ENCODE measurements at regions not wholly inside any gene's neighbourhood (a gene's known extent, or its start where the extent isn't known, plus 50 kb on each side); places are given as distances from the start of the nearest gene placed in this dataset.
A peak's percentile ranks its signal among the peaks of the same experiment; 100 is the strongest.
"Not testable (repeated sequence)": the region's sequence is repeated elsewhere in the genome, so short reads cannot be mapped to it uniquely, and the experiment has no call there.

DNA sequence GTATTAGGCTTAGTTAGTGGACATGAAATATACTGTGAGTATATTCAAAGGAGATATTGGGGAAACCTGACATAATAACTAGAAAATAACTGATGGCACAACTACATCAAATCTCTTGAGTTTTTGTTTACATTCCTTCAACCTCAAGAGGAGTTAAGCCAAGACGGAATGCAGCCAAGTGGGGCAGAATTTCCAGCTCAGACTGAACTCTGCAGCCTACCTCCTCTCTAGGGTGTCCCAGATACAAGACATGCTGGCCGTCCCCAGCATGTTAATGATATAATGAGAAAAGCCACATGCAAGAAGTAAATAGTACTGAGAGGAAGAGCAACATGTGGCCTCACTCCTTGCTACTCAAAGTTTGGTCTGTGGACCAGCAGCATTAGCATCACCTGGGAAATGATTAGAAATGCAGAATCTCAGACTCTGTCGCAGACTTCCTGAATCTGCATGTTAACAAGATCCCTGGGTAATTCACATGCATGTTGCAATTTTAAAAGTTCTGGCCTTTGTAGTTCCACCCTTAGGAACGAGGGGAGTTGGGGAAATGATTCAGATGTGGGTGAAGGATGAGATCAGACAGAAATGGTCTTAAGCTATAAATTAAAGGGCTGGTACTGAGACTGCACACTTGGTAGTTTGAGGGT is 118.4 kb upstream of the CACUL1 start:
- no peak for DNase-seq

DNA sequence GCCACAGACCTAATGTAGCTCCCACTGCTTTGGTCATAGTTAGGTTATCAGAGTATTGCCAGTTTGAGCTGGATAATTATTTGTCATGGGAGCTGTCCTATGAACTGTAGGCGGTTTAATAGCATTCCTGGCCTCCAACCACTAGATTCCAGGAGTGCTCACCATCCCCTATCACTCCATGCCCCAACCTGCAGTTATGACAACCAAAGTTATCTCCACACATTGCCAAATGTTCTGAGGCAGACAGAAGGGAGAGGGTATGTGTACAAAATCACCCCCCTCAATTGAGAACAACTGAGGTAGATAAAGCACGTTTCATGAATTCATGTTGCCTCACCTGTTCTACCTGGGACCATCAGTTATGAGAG is 119.0 kb upstream of the CACUL1 start:
- no peak for DNase-seq

DNA sequence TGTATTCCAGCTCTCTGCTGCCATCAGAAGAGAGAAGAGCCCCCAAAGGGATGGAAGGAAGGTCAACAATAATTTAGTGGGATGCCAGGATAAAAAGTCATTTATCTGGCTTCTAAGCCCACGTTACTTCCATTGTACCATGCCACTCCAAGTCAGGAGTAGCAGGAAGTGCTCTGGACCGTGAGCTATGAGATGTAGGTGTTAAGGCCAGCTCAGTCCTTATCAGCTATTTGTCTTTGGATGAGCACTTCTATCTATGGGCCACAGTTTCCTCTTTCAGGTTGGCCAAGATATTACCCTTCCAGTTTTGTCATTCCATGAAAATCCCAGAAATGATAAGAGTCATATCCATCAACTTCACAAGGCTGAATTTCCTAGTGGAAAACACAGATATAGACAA is 119.4 kb upstream of the CACUL1 start:
- no peak for DNase-seq

DNA sequence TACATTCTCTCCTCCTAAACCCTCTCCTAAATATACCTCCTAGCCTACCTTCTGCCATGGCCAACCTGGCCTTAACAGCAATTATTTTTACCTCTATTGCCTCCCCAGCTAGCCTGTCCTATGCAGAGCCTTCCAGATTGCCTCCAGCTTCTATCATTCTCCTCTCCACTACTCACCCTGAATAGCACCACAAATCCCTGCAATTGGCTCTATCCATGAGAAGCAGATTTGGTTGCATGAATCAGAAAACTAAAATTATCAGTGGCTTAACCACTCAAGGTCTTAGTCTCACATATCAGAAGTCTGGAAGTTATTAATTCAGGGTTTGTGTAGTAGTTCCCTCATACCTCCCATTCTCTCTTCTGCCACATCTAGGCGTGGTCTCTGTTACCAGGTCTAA is 120.3 kb upstream of the CACUL1 start:
- no peak for DNase-seq

DNA sequence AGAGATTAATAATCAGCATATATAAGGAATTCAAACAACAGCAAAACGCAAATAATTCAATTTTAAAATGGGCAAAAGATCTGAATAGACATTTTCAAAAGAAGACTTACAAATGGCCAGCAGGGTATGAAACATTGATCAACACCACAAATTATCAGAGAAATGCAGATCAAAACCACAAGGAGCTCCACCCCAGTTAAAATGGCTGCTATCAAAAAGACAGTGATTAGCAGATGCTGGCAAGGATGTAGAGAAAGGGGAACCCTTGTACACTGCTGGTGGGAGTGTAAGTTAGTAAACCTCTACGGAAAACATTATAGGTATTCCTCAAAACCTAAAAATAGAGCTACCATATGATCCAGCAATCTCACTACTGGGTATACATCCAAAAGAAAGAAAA is 128.0 kb upstream of the CACUL1 start:
- DNase-seq: no peak

DNA sequence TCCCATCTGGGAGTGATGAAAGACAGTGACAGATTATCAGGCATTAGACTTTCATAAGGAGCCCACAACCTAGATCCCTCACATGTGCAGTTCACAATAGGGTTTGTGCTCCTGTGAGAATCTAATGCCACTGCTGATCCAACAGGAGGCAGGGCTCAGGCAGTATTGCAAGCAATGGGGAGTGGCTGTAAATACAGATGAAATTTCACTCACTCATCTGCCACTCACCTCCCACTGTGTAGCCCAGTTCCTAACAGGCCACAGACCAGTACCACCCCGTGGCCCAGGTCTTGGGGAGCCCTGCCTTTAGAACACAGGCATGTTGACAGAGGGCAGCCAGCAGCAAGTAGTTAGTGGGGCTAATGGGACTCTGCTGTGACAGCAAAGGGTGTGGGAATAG is 137.3 kb upstream of the NANOS1 start:
- DNase-seq: no peak

DNA sequence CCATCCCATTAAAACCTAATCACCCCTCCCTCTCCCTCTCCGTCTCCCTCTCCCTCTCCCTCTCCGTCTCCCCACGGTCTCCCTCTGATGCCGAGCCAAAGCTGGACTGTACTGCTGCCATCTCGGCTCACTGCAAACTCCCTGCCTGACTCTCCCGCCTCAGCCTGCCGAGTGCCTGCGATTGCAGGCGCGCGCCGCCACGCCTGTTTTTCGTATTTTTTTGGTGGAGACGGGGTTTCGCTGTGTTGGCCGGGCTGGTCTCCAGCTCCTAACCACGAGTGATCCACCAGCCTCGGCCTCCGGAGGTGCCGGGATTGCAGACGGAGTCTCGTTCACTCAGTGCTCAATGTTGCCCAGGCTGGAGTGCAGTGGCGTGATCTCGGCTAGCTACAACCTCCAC is 134.6 kb upstream of the NANOS1 start:
- DNase-seq: not testable (repeated sequence)

DNA sequence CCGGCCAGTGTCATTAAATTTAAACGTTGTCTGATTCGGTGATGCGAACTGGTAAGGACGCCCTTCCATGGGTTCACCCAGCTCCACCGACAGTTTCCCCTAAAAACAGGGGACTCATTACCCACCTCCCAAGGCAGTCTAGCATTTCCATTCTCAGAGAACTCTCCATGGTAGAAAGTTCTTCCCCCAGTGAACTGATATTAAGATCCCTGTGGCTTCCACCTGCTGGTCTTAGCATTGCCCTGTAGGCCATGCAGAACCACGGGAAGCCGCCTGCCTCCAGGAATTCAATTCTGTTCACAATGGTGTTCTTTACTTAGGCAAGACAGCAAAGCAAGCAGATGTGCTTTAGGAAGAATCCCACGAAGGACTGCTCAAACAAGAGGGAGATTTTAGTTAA is 128.9 kb upstream of the NANOS1 start:
- no peak for DNase-seq

DNA sequence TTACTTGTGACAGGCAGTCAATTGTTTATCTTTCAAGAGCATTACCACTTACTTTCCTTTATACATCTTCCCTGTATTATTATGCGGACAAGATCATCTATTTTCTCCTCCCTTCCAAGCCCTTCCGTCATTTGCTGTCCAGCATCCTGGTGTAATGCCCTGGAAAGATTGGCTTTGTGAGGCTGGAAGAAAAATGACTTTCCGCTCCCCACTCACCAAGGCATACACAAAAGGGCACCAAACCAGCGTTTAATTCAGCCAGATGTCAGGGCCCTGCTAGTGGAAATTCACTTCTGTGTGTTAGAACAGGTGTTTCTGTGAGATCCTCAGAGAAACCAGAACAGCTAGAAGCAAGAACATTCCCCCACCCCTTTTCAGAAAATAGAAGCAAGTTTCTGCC is 128.1 kb upstream of the NANOS1 start:
- DNase-seq: no peak

DNA sequence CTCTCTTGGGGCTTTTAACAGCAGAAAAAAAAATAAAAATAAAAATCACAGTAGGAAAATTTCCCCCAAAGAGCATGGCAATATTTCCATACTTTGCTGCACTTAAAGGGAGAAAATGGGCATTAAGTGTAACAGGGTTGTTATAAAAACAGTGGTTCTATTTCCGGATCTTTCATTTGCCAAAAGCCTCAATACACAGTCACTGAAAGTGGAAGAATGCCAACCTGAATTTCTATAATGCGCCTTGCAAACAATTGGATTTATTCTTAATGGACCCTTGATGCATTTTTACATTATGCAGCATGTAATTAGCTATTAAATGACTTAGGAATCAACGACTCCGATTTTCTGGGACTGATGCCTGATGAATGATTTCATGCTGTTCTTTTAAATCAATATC is 127.6 kb upstream of the NANOS1 start:
- no peak for DNase-seq

DNA sequence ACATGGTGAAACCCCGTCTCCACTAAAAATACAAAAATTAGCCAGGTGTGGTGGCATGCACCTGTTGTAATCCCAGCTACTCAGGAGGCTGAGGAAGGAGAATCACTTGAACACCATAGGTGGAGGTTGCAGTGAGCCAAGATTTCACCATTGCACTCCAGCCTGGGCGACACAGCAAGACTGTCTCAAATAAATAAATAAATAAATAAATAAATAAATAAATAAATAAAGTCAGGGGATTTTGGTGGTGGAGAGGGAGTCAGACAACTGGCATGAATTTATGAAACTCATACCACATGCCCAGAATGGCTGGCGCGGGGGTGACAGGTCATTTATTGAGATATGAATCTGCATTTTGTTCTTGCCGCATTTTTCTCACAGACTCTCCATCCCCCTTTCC is 126.9 kb upstream of the NANOS1 start:
- DNase-seq: not testable (repeated sequence)

DNA sequence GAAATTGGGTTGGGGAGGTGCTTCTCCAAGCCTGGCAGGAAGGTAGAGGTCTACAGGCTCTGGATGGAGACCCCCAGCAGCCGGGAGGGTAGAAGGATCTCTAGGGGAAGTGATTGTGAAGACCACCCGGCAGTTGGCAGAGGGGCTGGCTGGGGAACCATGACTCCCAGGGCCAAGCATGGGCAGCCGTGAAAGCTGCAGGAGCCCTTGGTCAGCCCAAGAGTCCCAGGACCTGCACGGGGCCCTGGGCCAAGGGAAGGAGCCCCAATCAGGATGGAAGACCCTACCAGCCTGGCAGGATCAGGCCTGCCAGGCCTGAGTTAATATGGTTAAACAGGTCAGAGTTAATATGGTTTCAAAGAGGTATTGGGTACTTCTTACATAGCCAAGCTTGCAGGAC is 126.3 kb upstream of the NANOS1 start:
- no peak for DNase-seq

DNA sequence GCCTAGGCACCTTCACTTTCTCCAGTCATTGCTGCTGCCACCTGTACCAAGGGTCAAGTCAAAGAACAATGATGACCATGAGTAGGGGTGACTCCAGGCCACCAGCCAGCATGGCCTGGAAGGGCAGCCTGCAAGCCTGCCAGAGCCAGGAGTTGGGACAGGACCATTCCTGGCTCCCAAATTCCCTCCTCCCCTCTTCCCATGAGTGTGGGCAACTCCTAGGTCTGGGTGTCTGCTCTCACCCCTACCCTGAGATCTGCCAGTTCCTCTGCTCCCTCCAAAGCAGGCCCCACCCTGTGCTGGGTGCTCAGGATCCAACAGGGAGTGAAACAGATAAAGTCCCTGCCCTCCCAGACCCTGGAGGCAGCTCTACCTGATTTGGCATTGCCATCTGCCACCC is 125.8 kb upstream of the NANOS1 start:
- no peak for DNase-seq

DNA sequence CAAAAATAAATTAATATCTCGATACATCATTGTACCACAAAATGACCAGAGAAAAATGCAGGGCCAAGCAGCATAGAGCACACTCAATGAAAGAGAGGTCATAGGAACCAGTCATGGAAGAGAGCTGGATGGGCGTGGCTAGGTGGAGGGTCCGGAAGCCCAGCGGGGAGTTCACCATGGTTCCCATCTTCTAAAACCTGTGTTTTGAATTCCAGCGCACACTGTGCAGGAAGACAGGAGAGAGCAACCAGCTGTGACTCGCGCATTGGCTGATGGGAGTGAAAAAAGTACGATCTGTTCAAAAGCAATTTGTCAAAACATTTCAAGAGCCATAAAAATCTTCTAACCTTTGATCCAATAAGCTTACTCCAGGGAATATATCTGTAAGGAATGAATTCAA is 125.2 kb upstream of the NANOS1 start:
- DNase-seq: no peak

DNA sequence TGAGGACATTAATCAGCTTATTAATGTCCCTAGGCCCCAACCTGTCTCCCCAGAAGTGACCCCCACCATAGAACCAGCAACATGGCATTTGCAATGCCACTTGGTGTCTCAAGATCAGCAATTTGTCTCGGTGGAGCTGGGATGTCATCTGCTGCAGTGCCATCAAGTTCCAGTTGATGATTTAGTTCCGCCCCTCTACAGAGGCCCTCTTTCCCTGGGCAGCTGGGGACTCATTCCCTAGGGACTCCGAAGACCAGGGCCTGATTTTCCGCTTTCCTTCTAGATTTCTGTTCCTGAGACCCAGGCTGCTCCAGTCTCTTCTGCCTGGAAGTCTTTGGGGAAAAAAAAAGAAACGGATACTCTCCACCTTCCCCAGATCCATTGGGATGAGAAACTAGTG is 122.5 kb upstream of the NANOS1 start:
- DNase-seq: no peak

DNA sequence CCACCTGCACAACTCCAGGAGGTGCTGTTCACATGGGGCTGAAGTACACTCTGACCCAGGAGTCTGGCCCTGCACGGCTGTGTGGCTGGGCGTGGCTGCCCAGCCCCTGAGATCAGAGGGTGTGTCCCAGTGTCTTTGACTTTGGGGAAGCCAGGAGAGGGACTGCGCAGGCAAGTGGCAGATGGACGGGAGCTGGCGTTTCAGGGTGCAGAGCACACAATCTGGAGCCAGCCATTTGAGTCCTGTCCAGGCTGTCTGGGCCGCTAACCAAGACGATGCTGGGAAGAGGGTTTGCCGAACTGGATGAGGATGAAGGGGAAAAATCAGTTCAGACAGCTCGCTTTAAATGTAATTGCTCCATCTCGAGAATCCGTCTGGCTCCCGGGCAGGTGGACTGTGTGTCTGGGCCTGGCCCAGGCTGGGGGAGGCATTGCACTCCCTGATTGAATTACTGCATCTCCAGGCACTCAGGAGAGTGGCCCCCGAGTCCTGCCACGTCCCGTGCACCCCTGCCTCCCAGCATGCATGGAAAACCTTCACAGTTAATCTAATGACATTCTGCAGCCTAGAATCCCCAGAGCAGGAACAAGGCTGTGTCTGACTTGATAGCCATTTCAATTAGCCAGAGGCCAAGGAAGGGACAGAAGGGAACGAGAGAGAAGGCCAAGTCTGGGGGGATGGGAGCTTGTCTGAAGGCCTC is 120.8 kb upstream of the NANOS1 start:
- DNase-seq: no peak

DNA sequence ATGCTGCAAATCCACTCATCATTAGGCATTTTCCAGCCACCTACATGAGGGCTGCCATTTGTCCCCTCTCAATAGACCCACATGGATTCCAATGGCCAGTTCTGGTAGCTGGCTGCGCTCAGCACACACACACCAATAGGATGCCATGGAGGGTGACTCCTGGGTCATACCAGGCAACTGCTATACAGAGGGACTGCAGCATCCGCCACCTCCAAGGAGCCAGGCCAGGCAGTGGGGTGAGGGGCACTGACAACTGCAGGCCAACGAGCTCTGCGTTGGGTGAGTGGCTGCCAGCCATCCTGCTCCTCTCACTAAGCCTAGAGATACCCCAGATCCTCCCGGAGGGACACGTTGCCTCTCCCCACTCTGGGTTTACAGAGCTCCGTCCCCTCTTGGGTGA is 118.8 kb upstream of the NANOS1 start:
- DNase-seq: no peak

DNA sequence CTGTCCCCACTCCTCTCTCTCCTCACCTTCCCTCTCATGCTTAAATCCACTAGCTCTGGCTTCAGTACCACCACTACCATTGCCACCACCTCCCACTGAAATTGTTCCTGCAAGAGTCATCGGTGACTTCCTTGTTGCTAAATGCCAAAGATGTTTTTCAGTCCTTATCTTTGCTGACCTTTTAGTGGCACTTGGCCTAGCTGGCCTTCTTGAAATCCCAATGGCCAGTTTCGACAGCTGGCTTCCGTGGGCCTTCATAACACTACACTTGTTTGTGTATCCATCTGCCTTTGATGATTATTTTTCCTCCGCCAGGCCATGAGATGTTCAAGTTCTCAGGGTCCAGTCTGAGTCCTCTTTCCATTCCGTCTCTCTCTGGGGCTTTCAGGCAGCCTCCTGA is 118.2 kb upstream of the NANOS1 start:
- DNase-seq: peak; percentile 10 to 71

DNA sequence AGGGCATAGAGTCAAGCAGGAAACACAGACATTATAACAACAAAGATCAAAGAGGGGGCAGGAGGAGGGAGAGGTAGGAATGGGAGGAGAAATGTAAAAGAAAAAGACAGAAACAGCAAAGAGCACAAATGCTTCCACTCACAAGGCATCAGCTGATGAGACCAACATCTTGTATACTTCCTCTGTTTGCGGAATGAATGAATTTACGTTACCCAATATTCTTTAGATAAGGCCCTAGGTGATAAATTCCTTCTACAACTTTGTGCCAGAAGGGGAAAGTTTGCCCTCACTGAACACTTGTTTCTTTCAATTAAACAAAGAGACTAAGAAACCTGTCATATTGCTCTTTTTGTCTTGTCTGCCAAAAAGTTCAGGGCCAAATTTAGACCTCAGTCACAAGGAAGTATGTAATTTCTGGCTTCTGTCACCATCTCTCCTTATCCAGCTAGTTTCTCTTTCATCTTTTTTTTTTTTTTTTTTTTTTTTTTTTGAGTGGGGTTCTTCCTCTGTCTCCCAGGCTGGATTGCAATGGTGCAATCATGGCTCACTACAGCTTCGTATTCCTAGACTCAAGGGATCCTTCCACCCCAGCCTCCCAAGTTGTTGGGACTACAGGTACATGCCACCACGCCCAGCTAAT is 116.4 kb upstream of the NANOS1 start:
- DNase-seq: no peak

DNA sequence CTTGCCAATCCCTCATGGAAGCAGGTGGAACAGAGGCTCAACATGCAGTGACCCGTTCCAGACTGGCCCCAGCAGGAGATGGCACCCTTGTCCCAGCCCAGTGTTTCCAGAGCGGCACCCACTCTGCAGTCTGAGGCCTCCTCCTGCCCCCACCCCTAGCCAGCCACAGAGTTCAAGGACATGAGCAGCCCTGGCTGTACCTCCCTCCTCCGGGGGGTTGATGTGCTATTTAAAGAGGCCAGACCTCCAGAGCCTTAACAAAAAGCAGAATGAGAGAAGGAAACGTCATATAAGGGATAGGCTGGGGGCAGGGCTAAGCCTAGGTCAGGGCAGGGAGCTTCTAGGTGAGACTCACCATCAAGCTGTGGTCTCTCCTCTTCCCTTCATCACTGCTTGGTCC is 115.7 kb upstream of the NANOS1 start:
- no peak for DNase-seq

DNA sequence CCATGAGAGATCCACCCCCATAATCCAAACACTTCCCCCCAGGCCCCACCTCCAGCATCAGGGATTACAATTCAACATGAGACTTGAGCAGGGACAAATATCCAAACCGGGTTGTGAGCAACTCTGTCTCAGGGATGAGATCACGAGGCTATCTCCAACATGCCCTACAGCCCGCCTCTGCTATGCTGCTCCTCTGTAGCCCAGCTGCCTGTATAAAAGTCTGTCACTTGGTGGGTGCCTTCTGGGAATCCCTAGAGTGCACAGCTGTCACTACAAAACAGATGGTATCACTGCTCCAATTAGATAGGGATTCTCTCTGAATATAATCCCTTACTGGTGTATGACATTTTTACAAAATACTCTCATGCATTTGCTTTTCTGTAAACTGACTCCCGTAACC is 114.9 kb upstream of the NANOS1 start:
- no peak for DNase-seq

DNA sequence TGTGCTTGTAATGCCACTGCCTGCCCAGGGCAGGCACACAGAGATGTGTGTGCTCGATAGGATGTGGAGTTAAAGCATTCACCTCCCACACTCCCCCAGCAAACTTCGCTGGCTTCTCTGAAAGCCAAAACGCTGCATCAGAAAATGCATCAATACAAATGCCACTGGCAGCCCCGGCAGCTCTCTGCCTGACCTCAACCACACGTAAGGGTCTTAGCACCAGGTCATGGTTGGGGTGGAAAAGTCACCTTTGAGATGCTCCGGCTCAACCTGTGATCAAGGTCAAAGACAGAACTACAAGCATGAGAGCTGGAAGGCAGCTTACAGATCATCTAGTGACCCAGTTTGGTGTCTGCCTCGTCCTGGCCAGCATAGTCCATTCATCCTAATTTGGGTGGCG is 114.4 kb upstream of the NANOS1 start:
- DNase-seq: no peak

DNA sequence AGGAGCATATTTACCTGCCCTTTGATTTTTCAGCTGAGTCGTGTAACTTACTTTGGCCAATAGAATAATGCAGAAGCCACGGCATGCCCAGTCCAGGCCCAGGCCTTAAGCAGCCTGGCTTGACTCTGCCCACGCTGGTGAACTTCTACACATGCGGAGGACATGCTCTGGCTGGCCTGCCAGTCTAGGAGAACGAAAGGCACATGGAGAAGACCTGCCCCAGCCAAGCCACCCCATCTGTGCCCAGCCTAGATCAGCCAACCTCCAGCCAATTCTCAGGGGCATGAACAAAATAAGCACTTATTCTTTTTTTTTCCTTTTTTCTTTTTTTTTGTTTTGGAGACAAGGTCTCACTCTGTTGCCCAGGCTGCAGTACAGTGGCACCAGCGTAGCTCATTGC is 112.7 kb upstream of the NANOS1 start:
- DNase-seq: no peak

DNA sequence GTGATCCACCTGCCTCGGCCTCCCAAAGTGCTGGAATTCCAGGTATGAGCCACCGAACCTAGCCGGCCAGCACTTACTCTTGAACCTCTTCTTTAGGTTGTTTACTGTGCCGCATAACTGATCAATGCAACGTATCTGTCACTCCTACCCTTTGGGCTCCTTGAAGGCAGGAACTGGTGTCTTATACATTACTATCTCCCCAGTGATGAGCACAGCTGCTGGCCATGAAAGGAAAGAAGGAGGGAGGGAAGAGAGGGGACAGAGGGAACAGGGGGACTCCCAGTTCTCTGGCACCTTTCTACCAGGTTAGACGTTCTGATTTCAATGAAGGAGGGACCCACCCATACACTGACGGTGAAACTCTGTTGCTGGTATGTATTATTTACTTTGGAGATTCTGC is 111.8 kb upstream of the NANOS1 start:
- DNase-seq: no peak

DNA sequence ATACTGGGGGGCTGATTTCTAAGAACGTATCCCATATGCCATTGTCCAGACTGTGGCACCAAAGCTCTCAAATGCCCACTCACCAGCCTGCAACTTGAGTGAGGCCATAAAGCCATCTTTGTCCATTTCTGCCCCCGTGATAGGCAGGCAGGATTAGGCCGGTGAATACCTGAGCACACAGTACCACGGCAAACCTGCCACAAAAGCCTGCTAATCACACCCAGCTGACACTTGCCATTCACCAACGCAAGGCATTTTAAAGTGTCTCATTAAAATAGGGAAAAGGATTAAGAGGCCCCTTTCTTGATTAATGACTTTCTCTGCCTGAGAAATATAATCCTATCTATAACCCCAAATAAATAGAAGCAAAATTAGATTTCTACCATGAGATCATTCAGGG is 111.4 kb upstream of the NANOS1 start:
- no peak for DNase-seq
